Stimulated activated naive B cell treated with anti-CD40 and anti-IgM and Interleukin-4, amounts not matched to agents 10 μg/mL and 1 μg/mL and 100 μg/mL, for 72 hours (primary cell): ENCODE measurements at regions not wholly inside any gene's neighbourhood (a gene's known extent, or its start where the extent isn't known, plus 50 kb on each side); places are given as distances from the start of the nearest gene placed in this dataset.

Experiments used
- ATAC-seq, 2 donors: fragments of 150-1000 bp; cut with Tn5 transposase; replicated peaks; 2 replicates each; pipeline ENCODE4 v1.10.0; 2021; ENCODE audit warnings: moderate library complexity in 1 of 2
- DNase-seq: peaks from one replicate; pipeline ENCODE4 v3.0.0; 2021
- H3K27ac Mint-ChIP-seq: one replicate; pipeline ENCODE4 v1.8.0; 2022; ENCODE audit warnings: mild to moderate bottlenecking, mixed read lengths
- H3K27me3 Mint-ChIP-seq, 2 donors: one replicate each; pipeline ENCODE4 v1.8.0; 2022; ENCODE audit warnings: mixed read lengths in 2 of 2
- H3K36me3 Mint-ChIP-seq, 2 donors: one replicate each; pipeline ENCODE4 v1.8.0; 2022; ENCODE audit warnings: mixed read lengths in 2 of 2, mild to moderate bottlenecking in 1 of 2
- H3K4me1 Mint-ChIP-seq, 2 donors: one replicate each; pipeline ENCODE4 v1.8.0; 2022; ENCODE audit warnings: mixed read lengths in 2 of 2, mild to moderate bottlenecking in 1 of 2
- H3K4me3 Mint-ChIP-seq, 2 donors: one replicate each; pipeline ENCODE4 v1.8.0; 2022; ENCODE audit warnings: mild to moderate bottlenecking in 2 of 2, mixed read lengths in 2 of 2, moderate library complexity in 1 of 2
- H3K9me3 Mint-ChIP-seq, 2 donors: one replicate each; pipeline ENCODE4 v1.8.0; 2022; ENCODE audit warnings: mixed read lengths in 2 of 2, mild to moderate bottlenecking in 1 of 2

- no peak for ATAC-seq
- Mint-ChIP-seq H3K27me3 (no peaks in the 10 kb centered on the region), H3K27ac (no peak overlapping the region), H3K9me3 (peaks cover 0 to 9% of the 10 kb centered on the region in 2 donors), H3K4me3 (no peak overlapping the region), H3K36me3 (no peaks in the 10 kb centered on the region), H3K4me1 (no peaks in the 10 kb centered on the region)
- no peak for DNase-seq
These were observed 496.5 kb upstream of the TNC start for GRCh38 chr9:115614326-115614999.

- DNase-seq (no peak), ATAC-seq (no peak)
- H3K9me3 Mint-ChIP-seq = peaks cover 0 to 7% of the 10 kb centered on the region in 2 donors
- no peak overlapping the region for H3K4me3 Mint-ChIP-seq
- H3K27me3 Mint-ChIP-seq = no peaks in the 10 kb centered on the region
- no peaks in the 10 kb centered on the region for H3K4me1 Mint-ChIP-seq
- no peaks in the 10 kb centered on the region for H3K36me3 Mint-ChIP-seq
- H3K27ac Mint-ChIP-seq = no peak overlapping the region
These were observed 497.0 kb upstream of the TNC start for GRCh38 chr9:115615000-115615401.

- Mint-ChIP-seq H3K27ac (no peak overlapping the region), H3K4me1 (no peaks in the 10 kb centered on the region), H3K9me3 (peaks cover 0 to 10% of the 10 kb centered on the region in 2 donors), H3K4me3 (no peak overlapping the region), H3K36me3 (no peaks in the 10 kb centered on the region), H3K27me3 (no peaks in the 10 kb centered on the region)
- ATAC-seq (no peak), DNase-seq (no peak)
These were observed 498.1 kb upstream of the TNC start for GRCh38 chr9:115615821-115616665.

- ATAC-seq (no peak), DNase-seq (no peak)
- no peaks in the 10 kb centered on the region for H3K27me3 Mint-ChIP-seq
- H3K9me3 Mint-ChIP-seq = peaks cover 0 to 11% of the 10 kb centered on the region in 2 donors
- no peaks in the 10 kb centered on the region for H3K4me1 Mint-ChIP-seq
- no peak overlapping the region for H3K27ac Mint-ChIP-seq
- no peaks in the 10 kb centered on the region for H3K36me3 Mint-ChIP-seq
- no peak overlapping the region for H3K4me3 Mint-ChIP-seq
These were observed 498.8 kb upstream of the TNC start for GRCh38 chr9:115616666-115617239.

GRCh38 chr9:115625251-115625650 lies 507.3 kb upstream of the TNC start:
- Mint-ChIP-seq H3K27me3 (no peaks in the 10 kb centered on the region), H3K4me3 (no peak overlapping the region), H3K27ac (no peak overlapping the region), H3K36me3 (no peaks in the 10 kb centered on the region), H3K9me3 (peaks cover 7 to 8% of the 10 kb centered on the region in 2 donors), H3K4me1 (no peaks in the 10 kb centered on the region)
- no peak for DNase-seq
- ATAC-seq = no peak

- H3K27me3 Mint-ChIP-seq = no peaks in the 10 kb centered on the region
- no peak overlapping the region for H3K27ac Mint-ChIP-seq
- no peak for DNase-seq
- no peak for ATAC-seq
- no peaks in the 10 kb centered on the region for H3K36me3 Mint-ChIP-seq
- H3K4me3 Mint-ChIP-seq = no peak overlapping the region
- H3K9me3 Mint-ChIP-seq = peaks cover 4 to 8% of the 10 kb centered on the region in 2 donors
- H3K4me1 Mint-ChIP-seq = no peaks in the 10 kb centered on the region
These were observed 508.0 kb upstream of the TNC start for GRCh38 chr9:115625954-115626353.

- DNase-seq (no peak), ATAC-seq (no peak)
- Mint-ChIP-seq H3K4me3 (no peak overlapping the region), H3K9me3 (peaks cover 0 to 4% of the 10 kb centered on the region in 2 donors), H3K27me3 (peaks cover 0 to 1% of the 10 kb centered on the region in 2 donors), H3K4me1 (no peaks in the 10 kb centered on the region), H3K27ac (no peak overlapping the region), H3K36me3 (no peaks in the 10 kb centered on the region)
These were observed 509.6 kb upstream of the TNC start for GRCh38 chr9:115627511-115627910.

- peaks cover 0 to 5% of the 10 kb centered on the region in 2 donors for H3K27me3 Mint-ChIP-seq
- H3K4me3 Mint-ChIP-seq = no peak overlapping the region
- H3K4me1 Mint-ChIP-seq = no peaks in the 10 kb centered on the region
- H3K27ac Mint-ChIP-seq = no peak overlapping the region
- no peaks in the 10 kb centered on the region for H3K36me3 Mint-ChIP-seq
- no peak for DNase-seq
- peaks cover 0 to 4% of the 10 kb centered on the region in 2 donors for H3K9me3 Mint-ChIP-seq
- no peak for ATAC-seq
These were observed 510.5 kb upstream of the TNC start for GRCh38 chr9:115628426-115628825.

- ATAC-seq (no peak), DNase-seq (no peak)
- H3K9me3 Mint-ChIP-seq = peaks cover 0 to 4% of the 10 kb centered on the region in 2 donors
- no peak overlapping the region for H3K27ac Mint-ChIP-seq
- no peaks in the 10 kb centered on the region for H3K4me1 Mint-ChIP-seq
- peaks cover 0 to 9% of the 10 kb centered on the region in 2 donors for H3K27me3 Mint-ChIP-seq
- no peak overlapping the region for H3K4me3 Mint-ChIP-seq
- no peaks in the 10 kb centered on the region for H3K36me3 Mint-ChIP-seq
These were observed 512.2 kb upstream of the TNC start for GRCh38 chr9:115629879-115630840.

GRCh38 chr9:115632391-115632790 lies 514.4 kb upstream of the TNC start:
- Mint-ChIP-seq H3K9me3 (peaks cover 2 to 8% of the 10 kb centered on the region in 2 donors), H3K4me1 (no peaks in the 10 kb centered on the region), H3K4me3 (no peak overlapping the region), H3K27me3 (peaks cover 0 to 10% of the 10 kb centered on the region in 2 donors), H3K27ac (no peak overlapping the region), H3K36me3 (no peaks in the 10 kb centered on the region)
- DNase-seq (no peak), ATAC-seq (no peak)

GRCh38 chr9:115633104-115633503 lies 515.1 kb upstream of the TNC start:
- DNase-seq = no peak
- H3K4me1 Mint-ChIP-seq = no peaks in the 10 kb centered on the region

GRCh38 chr9:115635680-115636383 lies 517.8 kb upstream of the PAPPA start:
- no peak for ATAC-seq
- DNase-seq = no peak
- Mint-ChIP-seq H3K36me3 (no peaks in the 10 kb centered on the region), H3K4me1 (no peaks in the 10 kb centered on the region), H3K9me3 (peaks cover 3 to 4% of the 10 kb centered on the region in 2 donors), H3K4me3 (no peak overlapping the region), H3K27me3 (peaks cover 0 to 10% of the 10 kb centered on the region in 2 donors), H3K27ac (no peak overlapping the region)

More at GRCh38 chr9:115633104-115633503, 515.1 kb upstream of the TNC start:
- no peak overlapping the region for H3K27ac Mint-ChIP-seq
- H3K4me3 Mint-ChIP-seq = no peak overlapping the region
- H3K36me3 Mint-ChIP-seq = no peaks in the 10 kb centered on the region
- peaks cover 2 to 8% of the 10 kb centered on the region in 2 donors for H3K9me3 Mint-ChIP-seq
- ATAC-seq = no peak
- H3K27me3 Mint-ChIP-seq = peaks cover 0 to 10% of the 10 kb centered on the region in 2 donors

GRCh38 chr9:115636596-115636995 lies 517.0 kb upstream of the PAPPA start:
- ATAC-seq = no peak
- no peak for DNase-seq
- H3K4me1 Mint-ChIP-seq = no peaks in the 10 kb centered on the region
- H3K9me3 Mint-ChIP-seq = peaks cover 3 to 4% of the 10 kb centered on the region in 2 donors
- H3K36me3 Mint-ChIP-seq = no peaks in the 10 kb centered on the region
- peaks cover 0 to 10% of the 10 kb centered on the region in 2 donors for H3K27me3 Mint-ChIP-seq
- H3K27ac Mint-ChIP-seq = no peak overlapping the region
- no peak overlapping the region for H3K4me3 Mint-ChIP-seq
